GM06990 (cell line): ENCODE measurements at regions not wholly inside any gene's neighbourhood (a gene's known extent, or its start where the extent isn't known, plus 50 kb on each side); places are given as distances from the start of the nearest gene placed in this dataset.
"Not testable (repeated sequence)": the region's sequence is repeated elsewhere in the genome, so short reads cannot be mapped to it uniquely, and the experiment has no call there.

Source experiments
- DNase-seq: peaks from one replicate; pipeline ENCODE4 v3.0.0-alpha.2; 2011; ENCODE audit not compliant: insufficient read length; ENCODE audit errors: extremely low read depth
- H3K27me3 ChIP-seq: replicated peaks from 2 replicates; pipeline ENCODE4 v1.6.0; 2011; ENCODE audit warnings: low read length; ENCODE audit not compliant: control insufficient read depth, insufficient read depth
- H3K36me3 ChIP-seq: 2 replicates; pipeline ENCODE4 v1.5.1; 2011; ENCODE audit warnings: low read length; ENCODE audit not compliant: control insufficient read depth, insufficient read depth
- H3K4me3 ChIP-seq: replicated peaks from 2 replicates; pipeline ENCODE4 v1.5.1; 2011; ENCODE audit warnings: low read depth, mild to moderate bottlenecking, control low read depth, low read length
- CTCF ChIP-seq: IDR thresholded peaks from 2 replicates; pipeline ENCODE4 v1.5.1; 2011; ENCODE audit warnings: low read length, control low read depth, mild to moderate bottlenecking, inconsistent platforms; ENCODE audit not compliant: insufficient read depth, poor library complexity, severe bottlenecking

GRCh38 chr1:192491804-192492554 lies 83.6 kb upstream of the RGS1 start:
- Histone ChIP-seq H3K27me3 (no peaks in the 10 kb centered on the region), H3K4me3 (no peak overlapping the region), H3K36me3 (no peaks in the 10 kb centered on the region)
- TF ChIP-seq CTCF = no peak
- DNase-seq = no peak

- Histone ChIP-seq H3K4me3 (no peak overlapping the region), H3K27me3 (no peaks in the 10 kb centered on the region), H3K36me3 (no peaks in the 10 kb centered on the region)
- TF ChIP-seq CTCF = no peak
- no peak for DNase-seq
Observed at GRCh38 chr1:192493584-192493983, 82.0 kb upstream of the RGS1 start.

GRCh38 chr1:192496369-192497056 lies 79.1 kb upstream of the RGS1 start:
- no peak for DNase-seq
- Histone ChIP-seq H3K36me3 (no peaks in the 10 kb centered on the region), H3K4me3 (no peak overlapping the region), H3K27me3 (no peaks in the 10 kb centered on the region)
- no peak for TF ChIP-seq CTCF

- Histone ChIP-seq H3K27me3 (no peaks in the 10 kb centered on the region), H3K36me3 (no peaks in the 10 kb centered on the region), H3K4me3 (no peak overlapping the region)
- no peak for DNase-seq
- no peak for TF ChIP-seq CTCF
Observed at GRCh38 chr1:192497214-192497794, 78.3 kb upstream of the RGS1 start.

GRCh38 chr1:192498092-192498491 lies 77.5 kb upstream of the RGS1 start:
- not testable (repeated sequence) for H3K27me3 ChIP-seq, H3K4me3 ChIP-seq, DNase-seq, H3K36me3 ChIP-seq

GRCh38 chr1:192499061-192499581 lies 76.5 kb upstream of the RGS1 start:
- DNase-seq, H3K4me3 ChIP-seq, H3K36me3 ChIP-seq, H3K27me3 ChIP-seq: not testable (repeated sequence)

- not testable (repeated sequence) for H3K27me3 ChIP-seq, DNase-seq, H3K4me3 ChIP-seq, H3K36me3 ChIP-seq
Observed at GRCh38 chr1:192500541-192500940, 75.0 kb upstream of the RGS1 start.
